Large intestine (tissue), 3 donors: ENCODE measurements at regions not wholly inside any gene's neighbourhood (a gene's known extent, or its start where the extent isn't known, plus 50 kb on each side); places are given as distances from the start of the nearest gene placed in this dataset.

ENCODE experiments used
- DNase-seq, 2 donors: peaks; one replicate each; pipeline versions ENCODE4 v3.0.0 to v3.0.0-alpha.2; 2013
- H3K27ac ChIP-seq: one replicate; pipeline ENCODE4 v1.5.1; 2013; ENCODE audit warnings: low read length
- H3K27me3 ChIP-seq: 2 replicates; pipeline ENCODE4 v1.6.1; 2013; ENCODE audit warnings: low read length; ENCODE audit not compliant: control insufficient read depth, insufficient read depth
- H3K36me3 ChIP-seq: 2 replicates; pipeline ENCODE4 v1.6.1; 2013; ENCODE audit warnings: low read length; ENCODE audit not compliant: control insufficient read depth, insufficient read depth
- H3K4me1 ChIP-seq: one replicate; pipeline ENCODE4 v1.6.1; 2013; ENCODE audit warnings: low read length; ENCODE audit not compliant: control insufficient read depth, insufficient read depth
- H3K4me3 ChIP-seq: one replicate; pipeline ENCODE4 v1.5.1; 2013; ENCODE audit warnings: low read length
- H3K9me3 ChIP-seq: one replicate; pipeline ENCODE4 v1.6.1; 2013; ENCODE audit warnings: mild to moderate bottlenecking, low read depth, low read length, moderate library complexity; ENCODE audit not compliant: control insufficient read depth
- WGBS: methylation state at CpG from one replicate; pipeline ENCODE4 v1.1.5; 2013; ENCODE audit warnings: low lambda C conversion rate; ENCODE audit not compliant: insufficient coverage; 5-methylcytosine and 5-hydroxymethylcytosine counted together

GRCh38 chr9:89984214-89984613 is 379.4 kb downstream of the GADD45G start:
- Histone ChIP-seq H3K27me3 (no peaks in the 10 kb centered on the region), H3K36me3 (no peaks in the 10 kb centered on the region), H3K4me1 (no peaks in the 10 kb centered on the region), H3K4me3 (no peak overlapping the region), H3K9me3 (no peaks in the 10 kb centered on the region), H3K27ac (no peak overlapping the region)
- no peak for DNase-seq
- WGBS, result no CpG with 5 or more reads among the region's 1 CpG

- H3K36me3 ChIP-seq, result no peaks in the 10 kb centered on the region
- H3K27ac ChIP-seq, result no peak overlapping the region
- no peaks in the 10 kb centered on the region for H3K9me3 ChIP-seq
- DNase-seq, result no peak
- H3K27me3 ChIP-seq, result no peaks in the 10 kb centered on the region
- 100% methylated on average over 1 of the region's 2 CpGs for WGBS
- no peak overlapping the region for H3K4me3 ChIP-seq
- no peaks in the 10 kb centered on the region for H3K4me1 ChIP-seq
Measured at GRCh38 chr9:89985068-89985467, 380.3 kb downstream of the GADD45G start.

DNA sequence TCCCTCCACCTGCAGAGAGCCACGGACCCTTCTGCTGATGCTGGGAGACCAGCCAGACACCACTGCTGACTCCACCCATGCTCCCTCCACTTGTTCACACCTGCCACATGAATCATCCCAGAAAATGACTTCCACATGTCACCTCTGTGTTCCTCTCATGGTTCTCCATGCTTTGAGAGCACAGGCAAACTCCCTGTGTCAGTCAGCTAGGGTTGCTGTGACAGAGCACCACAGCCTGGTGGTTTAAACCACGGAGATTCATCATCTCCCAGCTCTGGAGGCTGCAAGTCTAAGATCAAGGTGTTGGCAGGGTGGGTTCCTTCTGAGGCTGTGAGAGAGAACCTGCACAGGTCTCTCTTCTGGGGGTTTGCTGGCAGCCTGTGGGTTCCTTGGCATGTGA is 381.4 kb downstream of the GADD45G start:
- no peaks in the 10 kb centered on the region for H3K9me3 ChIP-seq
- no peak overlapping the region for H3K4me3 ChIP-seq
- H3K4me1 ChIP-seq, result no peaks in the 10 kb centered on the region
- no peaks in the 10 kb centered on the region for H3K27me3 ChIP-seq
- DNase-seq, result no peak
- no peak overlapping the region for H3K27ac ChIP-seq
- no CpG with 5 or more reads among the region's 2 CpGs for WGBS
- H3K36me3 ChIP-seq, result no peaks in the 10 kb centered on the region

DNA sequence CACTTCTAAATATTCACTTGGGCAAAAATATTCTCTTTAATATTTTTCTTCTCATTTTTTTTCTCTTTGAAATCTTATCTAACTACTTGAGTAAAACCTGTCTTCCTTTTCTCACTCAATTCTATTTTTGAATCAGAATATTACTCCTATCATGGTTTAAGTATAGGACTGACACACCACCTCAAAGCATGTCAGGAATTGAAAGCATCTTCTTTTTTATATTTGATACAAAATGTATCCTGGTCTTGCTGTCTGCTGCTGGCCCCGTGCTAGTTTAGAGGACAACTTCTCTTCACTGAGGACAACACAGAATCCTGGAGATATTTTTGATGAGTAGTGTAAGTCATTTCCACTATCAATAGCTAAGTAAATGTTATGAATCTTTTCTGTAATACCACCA is 383.6 kb downstream of the GADD45G start:
- H3K4me1 ChIP-seq, result peaks cover 16% of the 10 kb centered on the region
- no peak overlapping the region for H3K4me3 ChIP-seq
- WGBS, result 80% methylated on average over 1 of the region's 1 CpG
- no peak overlapping the region for H3K27ac ChIP-seq
- no peak for DNase-seq
- no peaks in the 10 kb centered on the region for H3K36me3 ChIP-seq
- H3K27me3 ChIP-seq, result no peaks in the 10 kb centered on the region
- no peaks in the 10 kb centered on the region for H3K9me3 ChIP-seq

- Histone ChIP-seq H3K27me3 (no peaks in the 10 kb centered on the region), H3K27ac (no peak overlapping the region), H3K9me3 (peaks cover 2% of the 10 kb centered on the region), H3K4me3 (no peak overlapping the region), H3K4me1 (peaks cover 42% of the 10 kb centered on the region), H3K36me3 (no peaks in the 10 kb centered on the region)
- no peak for DNase-seq
- 100% methylated on average over 1 of the region's 7 CpGs for WGBS
Measured at GRCh38 chr9:89991204-89991790, 386.5 kb downstream of the GADD45G start.

- DNase-seq, result peak; percentile 56 to 80
- H3K27ac ChIP-seq, result peak overlapping the region; percentile 79
- no peaks in the 10 kb centered on the region for H3K27me3 ChIP-seq
- peaks cover 5% of the 10 kb centered on the region for H3K9me3 ChIP-seq
- H3K4me3 ChIP-seq, result no peak overlapping the region
- WGBS, result 33% methylated on average over 2 of the region's 16 CpGs
- H3K4me1 ChIP-seq, result peaks cover 53% of the 10 kb centered on the region
- H3K36me3 ChIP-seq, result no peaks in the 10 kb centered on the region
Measured at GRCh38 chr9:89992326-89993198, 387.8 kb downstream of the GADD45G start.

- Histone ChIP-seq H3K27me3 (no peaks in the 10 kb centered on the region), H3K9me3 (peaks cover 5% of the 10 kb centered on the region), H3K36me3 (no peaks in the 10 kb centered on the region), H3K27ac (peak overlapping the region; percentile 79), H3K4me1 (peaks cover 57% of the 10 kb centered on the region), H3K4me3 (no peak overlapping the region)
- peak; percentile 89 to 97 for DNase-seq
- no CpG with 5 or more reads among the region's 5 CpGs for WGBS
Measured at GRCh38 chr9:89993678-89994630, 389.1 kb downstream of the GADD45G start.

- H3K27ac ChIP-seq, result peak overlapping the region; percentile 79
- peaks cover 68% of the 10 kb centered on the region for H3K4me1 ChIP-seq
- no CpG with 5 or more reads among the region's 19 CpGs for WGBS
- H3K9me3 ChIP-seq, result peaks cover 5% of the 10 kb centered on the region
- peak in 1 of 2 donors; percentile 50 for DNase-seq
- no peaks in the 10 kb centered on the region for H3K36me3 ChIP-seq
- H3K27me3 ChIP-seq, result no peaks in the 10 kb centered on the region
- no peak overlapping the region for H3K4me3 ChIP-seq
Measured at GRCh38 chr9:89994988-89995613, 390.3 kb downstream of the GADD45G start.

DNA sequence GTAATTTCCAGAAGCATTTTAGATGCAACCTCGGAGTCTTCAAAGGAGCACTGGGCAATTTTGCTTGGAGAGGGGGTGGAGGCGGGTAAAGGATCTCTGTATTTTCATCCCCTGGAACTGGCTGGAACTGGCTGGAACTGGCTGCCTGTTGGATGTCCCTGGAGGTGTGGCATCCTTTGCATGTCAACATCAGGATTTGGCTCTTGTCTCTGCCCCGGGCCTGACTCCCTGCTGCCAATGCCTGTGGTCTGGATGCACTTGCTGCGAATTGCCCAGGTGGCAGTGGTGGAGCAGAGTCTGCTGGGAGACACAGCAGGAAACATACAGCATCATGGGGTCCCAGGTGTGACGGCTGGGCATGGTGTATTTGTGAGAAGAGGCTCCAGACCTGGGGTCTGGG is 391.3 kb downstream of the GADD45G start:
- DNase-seq, result no peak
- no CpG with 5 or more reads among the region's 5 CpGs for WGBS
- Histone ChIP-seq H3K27ac (peak overlapping the region; percentile 62), H3K9me3 (peaks cover 5% of the 10 kb centered on the region), H3K36me3 (no peaks in the 10 kb centered on the region), H3K27me3 (no peaks in the 10 kb centered on the region), H3K4me3 (no peak overlapping the region), H3K4me1 (peaks cover 78% of the 10 kb centered on the region)

GRCh38 chr9:89996773-89997172 is 392.0 kb downstream of the GADD45G start:
- Histone ChIP-seq H3K27ac (peak overlapping the region; percentile 62), H3K36me3 (no peaks in the 10 kb centered on the region), H3K27me3 (no peaks in the 10 kb centered on the region), H3K4me1 (peaks cover 81% of the 10 kb centered on the region), H3K4me3 (no peak overlapping the region), H3K9me3 (peaks cover 5% of the 10 kb centered on the region)
- DNase-seq, result peak; percentile 43 to 73
- no CpG with 5 or more reads among the region's 3 CpGs for WGBS
